ENCODE measurements at regions not wholly inside any gene's neighbourhood (a gene's known extent, or its start where the extent isn't known, plus 50 kb on each side); places are given as distances from the start of the nearest gene placed in this dataset.

- Histone ChIP-seq H4K20me1 (ENCODE audit: control insufficient read depth, extremely low read depth, insufficient read depth, low read length) (no peaks in the 10 kb centered on the region), H3K4me1 (ENCODE audit: control insufficient read depth, extremely low read depth, insufficient read depth, low read length) (no peaks in the 10 kb centered on the region), H3K27ac (ENCODE audit: insufficient read depth, low read length) (no peak overlapping the region), H3K4me3 (replicated peaks in 1 of 4; ENCODE audit: control extremely low read depth in 1 of 4, insufficient read depth in 1 of 4, low read depth in 3 of 4, low read length in 4 of 4) (no peak overlapping the region), H3K4me2 (ENCODE audit: extremely low read depth, insufficient read depth, low read length) (no peak overlapping the region), H3K79me2 (ENCODE audit: control insufficient read depth, insufficient read depth, low read length) (no peaks in the 10 kb centered on the region), H2AFZ (ENCODE audit: low read length) (no peak overlapping the region), H3K36me3 (ENCODE audit: control insufficient read depth, insufficient read depth, low read length) (no peaks in the 10 kb centered on the region), H3K9ac (ENCODE audit: insufficient read depth, low read length) (no peak overlapping the region), H3K27me3 (ENCODE audit: control insufficient read depth, insufficient read depth, low read length) (no peaks in the 10 kb centered on the region), H3K9me3 (ENCODE audit: control insufficient read depth, insufficient read depth, low read depth, low read length) (no peaks in the 10 kb centered on the region)
- TF ChIP-seq EZH2 (IDR thresholded peaks at IDR 0.05; ENCODE audit: low read length, missing control alignments): no peak
- TF ChIP-seq, protein P1, sequence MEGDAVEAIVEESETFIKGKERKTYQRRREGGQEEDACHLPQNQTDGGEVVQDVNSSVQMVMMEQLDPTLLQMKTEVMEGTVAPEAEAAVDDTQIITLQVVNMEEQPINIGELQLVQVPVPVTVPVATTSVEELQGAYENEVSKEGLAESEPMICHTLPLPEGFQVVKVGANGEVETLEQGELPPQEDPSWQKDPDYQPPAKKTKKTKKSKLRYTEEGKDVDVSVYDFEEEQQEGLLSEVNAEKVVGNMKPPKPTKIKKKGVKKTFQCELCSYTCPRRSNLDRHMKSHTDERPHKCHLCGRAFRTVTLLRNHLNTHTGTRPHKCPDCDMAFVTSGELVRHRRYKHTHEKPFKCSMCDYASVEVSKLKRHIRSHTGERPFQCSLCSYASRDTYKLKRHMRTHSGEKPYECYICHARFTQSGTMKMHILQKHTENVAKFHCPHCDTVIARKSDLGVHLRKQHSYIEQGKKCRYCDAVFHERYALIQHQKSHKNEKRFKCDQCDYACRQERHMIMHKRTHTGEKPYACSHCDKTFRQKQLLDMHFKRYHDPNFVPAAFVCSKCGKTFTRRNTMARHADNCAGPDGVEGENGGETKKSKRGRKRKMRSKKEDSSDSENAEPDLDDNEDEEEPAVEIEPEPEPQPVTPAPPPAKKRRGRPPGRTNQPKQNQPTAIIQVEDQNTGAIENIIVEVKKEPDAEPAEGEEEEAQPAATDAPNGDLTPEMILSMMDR (conservative IDR thresholded peaks at IDR 0.05 in 1 of 2, IDR thresholded peaks at IDR 0.05 in 1 of 2; ENCODE audit: low read depth in 1 of 2, low read length in 2 of 2): no peak
- no peak for DNase-seq (ENCODE audit: low read depth in 2 of 2)
These were observed 152.7 kb upstream of the SYNDIG1 start for GRCh38 chr20:24316731-24317130.

DNA sequence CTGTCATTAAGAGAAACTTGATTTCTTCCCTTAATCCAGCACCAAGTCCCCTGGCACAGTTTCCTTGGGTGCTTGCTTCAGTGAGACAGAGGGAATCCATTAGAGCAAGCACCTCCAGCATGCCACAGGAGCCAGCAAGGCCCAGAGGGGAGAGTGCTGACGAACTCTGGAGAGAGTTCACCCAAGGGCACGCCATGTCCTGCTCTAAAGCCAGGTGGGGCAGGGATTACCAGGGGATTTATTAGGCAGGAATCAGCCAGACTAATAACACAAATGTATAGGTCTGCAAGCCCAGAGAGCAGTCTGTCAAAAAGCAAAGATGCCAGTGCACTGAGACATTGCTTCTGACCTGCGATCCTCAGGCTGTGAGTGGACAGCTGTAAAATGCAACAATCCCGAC is 155.4 kb upstream of the SYNDIG1 start:
- DNase-seq (ENCODE audit: low read depth in 2 of 2): no peak
- Histone ChIP-seq H3K9me3 (ENCODE audit: control insufficient read depth, insufficient read depth, low read depth, low read length) (no peaks in the 10 kb centered on the region), H3K4me1 (ENCODE audit: control insufficient read depth, extremely low read depth, insufficient read depth, low read length) (no peaks in the 10 kb centered on the region), H4K20me1 (ENCODE audit: control insufficient read depth, extremely low read depth, insufficient read depth, low read length) (no peaks in the 10 kb centered on the region), H3K4me2 (ENCODE audit: extremely low read depth, insufficient read depth, low read length) (no peak overlapping the region), H2AFZ (ENCODE audit: low read length) (no peak overlapping the region), H3K27me3 (ENCODE audit: control insufficient read depth, insufficient read depth, low read length) (no peaks in the 10 kb centered on the region), H3K79me2 (ENCODE audit: control insufficient read depth, insufficient read depth, low read length) (no peaks in the 10 kb centered on the region), H3K36me3 (ENCODE audit: control insufficient read depth, insufficient read depth, low read length) (no peaks in the 10 kb centered on the region), H3K9ac (ENCODE audit: insufficient read depth, low read length) (no peak overlapping the region), H3K4me3 (replicated peaks in 1 of 4; ENCODE audit: control extremely low read depth in 1 of 4, insufficient read depth in 1 of 4, low read depth in 3 of 4, low read length in 4 of 4) (no peak overlapping the region), H3K27ac (ENCODE audit: insufficient read depth, low read length) (no peak overlapping the region)
- TF ChIP-seq EZH2 (IDR thresholded peaks at IDR 0.05; ENCODE audit: low read length, missing control alignments): no peak
- TF ChIP-seq, protein P1 (conservative IDR thresholded peaks at IDR 0.05 in 1 of 2, IDR thresholded peaks at IDR 0.05 in 1 of 2; ENCODE audit: low read depth in 1 of 2, low read length in 2 of 2): no peak

GRCh38 chr20:24309596-24309995 is 159.8 kb upstream of the SYNDIG1 start:
- TF ChIP-seq EZH2 (IDR thresholded peaks at IDR 0.05; ENCODE audit: low read length, missing control alignments): no peak
- TF ChIP-seq, protein P1 (conservative IDR thresholded peaks at IDR 0.05 in 1 of 2, IDR thresholded peaks at IDR 0.05 in 1 of 2; ENCODE audit: low read depth in 1 of 2, low read length in 2 of 2): no peak
- DNase-seq (ENCODE audit: low read depth in 2 of 2): peak; percentile 3 to 31
- no peak overlapping the region for H3K4me2 ChIP-seq (ENCODE audit: extremely low read depth, insufficient read depth, low read length)

More at GRCh38 chr20:24309596-24309995, 159.8 kb upstream of the SYNDIG1 start:
- no peak overlapping the region for H3K27ac ChIP-seq (ENCODE audit: insufficient read depth, low read length)
- H4K20me1 ChIP-seq (ENCODE audit: control insufficient read depth, extremely low read depth, insufficient read depth, low read length): no peaks in the 10 kb centered on the region
- H3K4me1 ChIP-seq (ENCODE audit: control insufficient read depth, extremely low read depth, insufficient read depth, low read length): no peaks in the 10 kb centered on the region
- H2AFZ ChIP-seq (ENCODE audit: low read length): no peak overlapping the region
- H3K79me2 ChIP-seq (ENCODE audit: control insufficient read depth, insufficient read depth, low read length): no peaks in the 10 kb centered on the region
- H3K36me3 ChIP-seq (ENCODE audit: control insufficient read depth, insufficient read depth, low read length): no peaks in the 10 kb centered on the region
- no peaks in the 10 kb centered on the region for H3K27me3 ChIP-seq (ENCODE audit: control insufficient read depth, insufficient read depth, low read length)
- no peak overlapping the region for H3K9ac ChIP-seq (ENCODE audit: insufficient read depth, low read length)
- H3K9me3 ChIP-seq (ENCODE audit: control insufficient read depth, insufficient read depth, low read depth, low read length): no peaks in the 10 kb centered on the region
- no peak overlapping the region for H3K4me3 ChIP-seq (replicated peaks in 1 of 4; ENCODE audit: control extremely low read depth in 1 of 4, insufficient read depth in 1 of 4, low read depth in 3 of 4, low read length in 4 of 4)
